ENCODE measurements at regions not wholly inside any gene's neighbourhood (a gene's known extent, or its start where the extent isn't known, plus 50 kb on each side); places are given as distances from the start of the nearest gene placed in this dataset.

DNA sequence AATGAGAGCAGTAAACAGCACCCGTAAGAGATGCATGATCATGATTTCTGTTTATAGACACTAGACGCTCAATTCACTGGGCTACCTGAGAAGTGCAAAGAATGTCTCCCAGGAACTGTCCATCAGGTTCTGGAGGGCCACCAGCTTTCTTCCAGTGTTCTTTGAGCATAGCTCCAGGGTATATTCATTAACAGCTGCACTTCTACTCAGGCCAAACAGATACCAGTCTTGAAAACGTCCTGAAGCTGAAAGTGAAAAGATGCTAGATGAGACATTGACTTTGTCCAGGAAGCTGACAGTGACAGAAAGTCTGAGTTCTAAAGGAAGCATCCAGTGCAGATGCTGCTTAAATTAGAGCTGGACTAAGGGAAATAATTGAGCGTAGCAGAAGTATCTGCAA, 488.7 kb upstream of the TYRP1 start:
- no peak overlapping the region for H3K4me3 ChIP-seq (replicated peaks in 1 of 3; ENCODE audit: insufficient read depth in 1 of 3, low read depth in 1 of 3, low read length in 3 of 3)
- FAIRE-seq (no peak), DNase-seq (ENCODE audit: low read depth, low spot score) (no peak)
- no peak overlapping the region for H3K4me2 ChIP-seq (ENCODE audit: insufficient read depth, low read length)
- dilution Hi-C loops (cut with MboI; ENCODE audit: extremely low pct_ligation_motif_present, low sequenced_read_pairs), result no loop called here
- CTCF ChIA-PET, result no interaction called here
- H3K4me1 ChIP-seq (ENCODE audit: control insufficient read depth, extremely low read depth, insufficient read depth, low read length), result no peaks in the 10 kb centered on the region
- H2AFZ ChIP-seq (ENCODE audit: low read depth, low read length), result no peak overlapping the region
- H3K9me3 ChIP-seq (replicated peaks; ENCODE audit: control insufficient read depth, insufficient read depth, low read length), result no peaks in the 10 kb centered on the region
- H3K79me2 ChIP-seq (ENCODE audit: control insufficient read depth, insufficient read depth, low read length), result no peaks in the 10 kb centered on the region
- no peak overlapping the region for H3K27ac ChIP-seq (ENCODE audit: insufficient read depth, low read depth, low read length)
- no TSS peak for BruUV-seq (replicated peaks)
- TF ChIP-seq MYC (IDR thresholded peaks at IDR 0.05; ENCODE audit: low read depth, low read length) (no peak), FOS (IDR thresholded peaks at IDR 0.05; ENCODE audit: borderline replicate concordance, insufficient read depth, low read length) (no peak), GATA2 (IDR thresholded peaks at IDR 0.05; ENCODE audit: insufficient read depth, insufficient read length, low read depth, low read length) (no peak), POLR2AphosphoS5 (IDR thresholded peaks at IDR 0.05; ENCODE audit: insufficient read depth, low read depth, low read length) (no peak), JUN (IDR thresholded peaks at IDR 0.05; ENCODE audit: borderline replicate concordance, insufficient read depth, insufficient read length, low read depth) (no peak), MAX (IDR thresholded peaks at IDR 0.05; ENCODE audit: insufficient read depth, insufficient read length) (no peak), POLR2A (IDR thresholded peaks at IDR 0.05; ENCODE audit: low read depth, low read length) (no peak), CTCF (IDR thresholded peaks at IDR 0.05; ENCODE audit: extremely low read depth in 1 of 2, insufficient read depth in 1 of 2, low read depth in 1 of 2, low read length in 2 of 2) (no peak), EZH2 (IDR thresholded peaks at IDR 0.05; ENCODE audit: borderline replicate concordance, low read depth, low read length, severe bottlenecking) (no peak)
- H3K36me3 ChIP-seq (ENCODE audit: control insufficient read depth in 2 of 2, extremely low read depth in 1 of 2, insufficient read depth in 2 of 2, low read length in 2 of 2), result no peaks in the 10 kb centered on the region
- intact Hi-C loops (cut with micrococcal nuclease), result no loop called here
- H4K20me1 ChIP-seq (replicated peaks; ENCODE audit: control insufficient read depth, extremely low read depth, insufficient read depth, low read length), result no peaks in the 10 kb centered on the region
- H3K9me1 ChIP-seq (replicated peaks; ENCODE audit: control insufficient read depth, extremely low read depth, insufficient read depth, low read length), result no peaks in the 10 kb centered on the region
- POLR2A ChIA-PET, result no interaction called here
- H3K27me3 ChIP-seq (ENCODE audit: control insufficient read depth in 2 of 2, insufficient read depth in 2 of 2, low read length in 2 of 2), result no peaks in the 10 kb centered on the region
- H3K9ac ChIP-seq (replicated peaks; ENCODE audit: extremely low read depth, insufficient read depth, low read length), result no peak overlapping the region
